HepG2 (cell line): ENCODE measurements at regions not wholly inside any gene's neighbourhood (a gene's known extent, or its start where the extent isn't known, plus 50 kb on each side); places are given as distances from the start of the nearest gene placed in this dataset.

ENCODE experiments used
- ATAC-seq: fragments of 200-7000 bp; cut with Tn5 transposase; 3 replicates; pipeline ENCODE4 v1.9.1; 2020; ENCODE audit warnings: mild to moderate bottlenecking, moderate library complexity
- BruUV-seq: library from RNA; stranded (reverse); fragments of 400-500 nt; replicated peaks from 2 replicates; lab custom pipeline; 2021; lab: Mats Ljungman, UMichigan
- CTCF ChIA-PET: fragments of 300-600 bp; formaldehyde crosslinking; extraction: SDS; loops from one replicate; lab custom pipeline; 2021; ENCODE audit warnings: low total read pairs, inconsistent platforms, low intra/inter-chr PET ratio; lab: Yijun Ruan, JAX
- POLR2A ChIA-PET: fragments of 350-600 bp; sonication (Branson Sonifier 250); formaldehyde crosslinking; loops from one replicate; lab custom pipeline; 2020; ENCODE audit warnings: antibody characterized with exemption, inconsistent platforms; lab: Yijun Ruan, JAX
- DNase-seq: peaks from one replicate; pipeline ENCODE4 v3.0.0-alpha.2; 2015; ENCODE audit warnings: low spot score
- FAIRE-seq: peaks from 3 replicates; lab custom pipeline; 2011; peaks lifted over from hg19 to GRCh38; lab: Jason Lieb, UNC
- H2AFZ ChIP-seq: one replicate; pipeline ENCODE4 v1.6.1; 2011; ENCODE audit warnings: low read length, inconsistent platforms
- H3K27ac ChIP-seq: fragments of 300-600 bp; 3 replicates; pipeline ENCODE4 v1.8.0; 2011; ENCODE audit warnings: mixed run types, mild to moderate bottlenecking, mixed read lengths, low read length, inconsistent platforms; ENCODE audit not compliant: insufficient read depth; ENCODE audit errors: extremely low read length
- H3K27me3 ChIP-seq, 2 experiments: fragments of 200-600 bp in 1 of 2; 2 replicates in 1 of 2; 3 replicates in 1 of 2; pipeline versions ENCODE4 v1.6.0 to v1.8.0; 2011; ENCODE audit warnings: low read length in 2 of 2, mild to moderate bottlenecking in 2 of 2, moderate library complexity in 2 of 2, inconsistent platforms in 1 of 2; ENCODE audit not compliant: insufficient read depth in 2 of 2, control insufficient read depth in 1 of 2
- H3K36me3 ChIP-seq, 2 experiments: fragments of 200-600 bp in 1 of 2; replicated peaks in 1 of 2; 2 replicates in 1 of 2; 3 replicates in 1 of 2; pipeline versions ENCODE4 v1.5.1 to v1.8.0; 2011; ENCODE audit warnings: low read length in 2 of 2, inconsistent platforms in 1 of 2; ENCODE audit not compliant: insufficient read depth in 2 of 2, control insufficient read depth in 1 of 2
- H3K4me1 ChIP-seq: 2 replicates; pipeline ENCODE4 v1.5.1; 2012; ENCODE audit warnings: low read length, inconsistent platforms; ENCODE audit not compliant: insufficient read depth
- H3K4me2 ChIP-seq: 2 replicates; pipeline ENCODE4 v1.6.0; 2011; ENCODE audit warnings: low read depth, low read length, inconsistent platforms
- H3K4me3 ChIP-seq, 3 experiments: fragments of 200-600 bp in 1 of 3; sonication (generic), shearing (Covaris generic) in 1 of 3; replicated peaks in 1 of 3; 2 replicates each; pipeline ENCODE4 v1.5.1; 2011 to 2016; ENCODE audit warnings: low read length in 3 of 3, inconsistent platforms in 2 of 3, low read depth in 2 of 3, mild to moderate bottlenecking in 2 of 3, control low read depth in 1 of 3, mixed read lengths in 1 of 3; ENCODE audit not compliant: insufficient read depth in 1 of 3
- H3K79me2 ChIP-seq: one replicate; pipeline ENCODE4 v1.6.1; 2011; ENCODE audit warnings: low read length, inconsistent platforms; ENCODE audit not compliant: insufficient read depth
- H3K9ac ChIP-seq: 2 replicates; pipeline ENCODE4 v1.6.0; 2011; ENCODE audit warnings: mild to moderate bottlenecking, low read depth, low read length, inconsistent platforms; ENCODE audit not compliant: insufficient read depth
- H3K9me3 ChIP-seq: 2 replicates; pipeline ENCODE4 v1.5.1; 2012; ENCODE audit warnings: mild to moderate bottlenecking, low read length
- H4K20me1 ChIP-seq: 2 replicates; pipeline ENCODE4 v1.6.0; 2011; ENCODE audit warnings: inconsistent platforms, mild to moderate bottlenecking, low read length, moderate library complexity; ENCODE audit not compliant: insufficient read depth
- BCL6 ChIP-seq: IDR thresholded peaks from 2 replicates; pipeline ENCODE4 v1.6.1; 2016; ENCODE audit warnings: missing genetic modification reagents, missing compliant biosample characterization
- CREM ChIP-seq, 2 experiments: sonication (generic) in 1 of 2; formaldehyde crosslinking in 1 of 2; IDR thresholded peaks; 2 replicates each; pipeline versions ENCODE4 v1.4.0 to v1.6.1; 2016 to 2020; ENCODE audit warnings: antibody characterized with exemption in 1 of 2, mild to moderate bottlenecking in 1 of 2, missing genetic modification reagents in 1 of 2
- KIAA2018 ChIP-seq: sonication (generic); formaldehyde crosslinking; IDR thresholded peaks from 2 replicates; pipeline ENCODE4 v1.5.0; 2020; ENCODE audit warnings: mild to moderate bottlenecking, missing genetic modification reagents, borderline replicate concordance
- NFIC ChIP-seq: IDR thresholded peaks from 2 replicates; pipeline ENCODE4 v1.6.1; 2012; ENCODE audit warnings: mild to moderate bottlenecking, low read length, inconsistent platforms
- RARG ChIP-seq: sonication (generic); formaldehyde crosslinking; IDR thresholded peaks from 2 replicates; pipeline ENCODE4 v1.4.0; 2020; ENCODE audit warnings: low read depth, mild to moderate bottlenecking, missing genetic modification reagents
- RFX3 ChIP-seq: IDR thresholded peaks from 2 replicates; pipeline ENCODE4 v1.6.1; 2016; ENCODE audit warnings: missing biosample characterization, missing genetic modification reagents
- ZNF337 ChIP-seq: sonication (generic); formaldehyde crosslinking; IDR thresholded peaks from 2 replicates; pipeline ENCODE4 v1.5.1; 2020; ENCODE audit warnings: missing genetic modification reagents, low read depth, mild to moderate bottlenecking, borderline replicate concordance
- ZNF687 ChIP-seq: sonication (generic); formaldehyde crosslinking; IDR thresholded peaks from 2 replicates; pipeline ENCODE4 v1.5.1; 2020; ENCODE audit warnings: mild to moderate bottlenecking, missing genetic modification reagents, moderate library complexity
- ZNF709 ChIP-seq: sonication (generic); formaldehyde crosslinking; IDR thresholded peaks from 2 replicates; pipeline ENCODE4 v1.5.0; 2020; ENCODE audit warnings: mild to moderate bottlenecking, missing genetic modification reagents
- WGBS: methylation state at CpG from one replicate; pipeline ENCODE4 v1.1.6; 2017; ENCODE audit warnings: low lambda C conversion rate; 5-methylcytosine and 5-hydroxymethylcytosine counted together
- in situ Hi-C: cut with HindIII; loops from 2 replicates; pipeline ENCODE4 v1.10.0; 2017; ENCODE audit warnings: low pct_unique_long_range_greater_than_20kb; ENCODE audit not compliant: extremely low pct_ligation_motif_present
- intact Hi-C: fragments of 100-400 bp; cut with micrococcal nuclease; formaldehyde crosslinking; loops from one replicate; pipeline ENCODE4 v1.10.0; 2022; ENCODE audit not compliant: unreplicated experiment

- intact Hi-C loops = loop anchor here (10.0 kb wide), 1 partner anchor 970 kb away; no protein-coding TSS in a partner anchor
- in situ Hi-C loops = no loop called here
- CTCF ChIA-PET = no interaction called here
- TF ChIP-seq RFX3 (no peak), ZNF709 (CRISPR knock-in tag) (no peak), CREM (IDR thresholded peaks at IDR 0.05) (no peak), CREM (CRISPR knock-in tag; IDR thresholded peaks at IDR 0.05) (no peak), BCL6 (CRISPR knock-in tag) (no peak), ZNF337 (no peak), NFIC (no peak), ZNF687 (CRISPR knock-in tag) (no peak), RARG (CRISPR knock-in tag) (no peak), KIAA2018 (no peak)
These were observed 73.8 kb downstream of the DIO3 start for GRCh38 chr14:101634850-101635748.

More at GRCh38 chr14:101634850-101635748, 73.8 kb downstream of the DIO3 start:
- FAIRE-seq = no peak
- DNase-seq = no peak
- Histone ChIP-seq H3K79me2 (no peaks in the 10 kb centered on the region), H4K20me1 (no peaks in the 10 kb centered on the region), H3K9ac (no peak overlapping the region), H3K27me3 (peaks cover 1 to 16% of the 10 kb centered on the region in 2 experiments; a peak in 4 of 5 replicates), H3K36me3 (no peaks in the 10 kb centered on the region), H3K27ac (no peak overlapping the region), H3K9me3 (no peaks in the 10 kb centered on the region), H2AFZ (no peak overlapping the region), H3K4me3 (no peak overlapping the region), H3K4me1 (no peaks in the 10 kb centered on the region; the same call in 1 of the 2 replicates), H3K4me2 (no peak overlapping the region)
- POLR2A ChIA-PET = no interaction called here
- 66% methylated on average over 30 of the region's 56 CpGs for WGBS
- no TSS peak for BruUV-seq
- ATAC-seq = no peak
